ENCODE measurements at regions not wholly inside any gene's neighbourhood (a gene's known extent, or its start where the extent isn't known, plus 50 kb on each side); places are given as distances from the start of the nearest gene placed in this dataset.

GRCh38 chr20:8935878-8936277, 133.0 kb upstream of the PLCB4 start:
- no peak for DNase-seq (ENCODE audit: low read depth, low spot score)
- no peak overlapping the region for H3K27ac ChIP-seq

- DNase-seq (ENCODE audit: low read depth, low spot score), result no peak
- no peak overlapping the region for H3K27ac ChIP-seq
Observed at GRCh38 chr20:8938532-8938931, 130.4 kb upstream of the PLCB4 start.

GRCh38 chr20:8940326-8940725, 128.6 kb upstream of the PLCB4 start:
- DNase-seq (ENCODE audit: low read depth, low spot score), result no peak
- no peak overlapping the region for H3K27ac ChIP-seq

GRCh38 chr20:8943631-8944030, 125.3 kb upstream of the PLCB4 start:
- DNase-seq (ENCODE audit: low read depth, low spot score), result no peak
- H3K27ac ChIP-seq, result no peak overlapping the region

- no peak for DNase-seq (ENCODE audit: low read depth, low spot score)
- no peak overlapping the region for H3K27ac ChIP-seq
Observed at GRCh38 chr20:8946036-8946940, 122.6 kb upstream of the PLCB4 start.

- H3K27ac ChIP-seq, result no peak overlapping the region
- DNase-seq (ENCODE audit: low read depth, low spot score), result no peak
Observed at GRCh38 chr20:8948442-8949020, 120.4 kb upstream of the PLCB4 start.

- H3K27ac ChIP-seq, result no peak overlapping the region
- DNase-seq (ENCODE audit: low read depth, low spot score), result no peak
Observed at GRCh38 chr20:8951164-8951563, 117.7 kb upstream of the PLCB4 start.

GRCh38 chr20:8952721-8953120, 116.2 kb upstream of the PLCB4 start:
- H3K27ac ChIP-seq, result no peak overlapping the region
- no peak for DNase-seq (ENCODE audit: low read depth, low spot score)

- no peak for DNase-seq (ENCODE audit: low read depth, low spot score)
Observed at GRCh38 chr20:8953300-8953699, 115.6 kb upstream of the PLCB4 start.

GRCh38 chr20:8960241-8960640, 108.6 kb upstream of the PLCB4 start:
- no peak overlapping the region for H3K27ac ChIP-seq
- no peak for DNase-seq (ENCODE audit: low read depth, low spot score)

More at GRCh38 chr20:8953300-8953699, 115.6 kb upstream of the PLCB4 start:
- H3K27ac ChIP-seq, result no peak overlapping the region

GRCh38 chr20:8963330-8963729, 105.6 kb upstream of the PLCB4 start:
- DNase-seq (ENCODE audit: low read depth, low spot score), result no peak
- H3K27ac ChIP-seq, result no peak overlapping the region

- DNase-seq (ENCODE audit: low read depth, low spot score), result no peak
- H3K27ac ChIP-seq, result peak overlapping the region; percentile 32
Observed at GRCh38 chr20:8964959-8965562, 103.8 kb upstream of the PLCB4 start.

GRCh38 chr20:8967641-8968245, 101.1 kb upstream of the PLCB4 start:
- DNase-seq (ENCODE audit: low read depth, low spot score), result no peak
- no peak overlapping the region for H3K27ac ChIP-seq

GRCh38 chr20:8969146-8969583, 99.7 kb upstream of the PLCB4 start:
- no peak overlapping the region for H3K27ac ChIP-seq
- DNase-seq (ENCODE audit: low read depth, low spot score), result no peak

- H3K27ac ChIP-seq, result no peak overlapping the region
- no peak for DNase-seq (ENCODE audit: low read depth, low spot score)
Observed at GRCh38 chr20:8971669-8972316, 97.1 kb upstream of the PLCB4 start.

GRCh38 chr20:8972963-8973705, 95.8 kb upstream of the PLCB4 start:
- DNase-seq (ENCODE audit: low read depth, low spot score), result no peak
- H3K27ac ChIP-seq, result no peak overlapping the region

- DNase-seq (ENCODE audit: low read depth, low spot score), result no peak
- H3K27ac ChIP-seq, result no peak overlapping the region
Observed at GRCh38 chr20:8974009-8974708, 94.7 kb upstream of the PLCB4 start.

- H3K27ac ChIP-seq, result no peak overlapping the region
- no peak for DNase-seq (ENCODE audit: low read depth, low spot score)
Observed at GRCh38 chr20:8981482-8981881, 87.4 kb upstream of the PLCB4 start.

Measured in epithelial cell of prostate (primary cell).